H1 (cell line): ENCODE measurements at regions not wholly inside any gene's neighbourhood (a gene's known extent, or its start where the extent isn't known, plus 50 kb on each side); places are given as distances from the start of the nearest gene placed in this dataset.

Experiments used
- CTCF ChIA-PET: fragments of 300-600 bp; sonication (Branson Sonifier 250); formaldehyde crosslinking; loops from one replicate; lab custom pipeline; 2021; ENCODE audit not compliant: partially characterized antibody; lab: Charles Lee
- POLR2A ChIA-PET: fragments of 300-600 bp; sonication (Branson Sonifier 250); formaldehyde crosslinking; loops from one replicate; lab custom pipeline; 2021; ENCODE audit warnings: inconsistent platforms; ENCODE audit not compliant: partially characterized antibody; lab: Charles Lee
- DNase-seq, 2 experiments: peaks; one replicate each; pipeline versions ENCODE4 v3.0.0 to v3.0.0-alpha.2; 2010 to 2022; ENCODE audit warnings: low spot score in 2 of 2, low read depth in 1 of 2, mixed read lengths in 1 of 2
- FAIRE-seq: peaks from 2 replicates; lab custom pipeline; 2011; peaks lifted over from hg19 to GRCh38; lab: Jason Lieb, UNC
- H2AFZ ChIP-seq: 2 replicates; pipeline ENCODE4 v1.8.1; 2012; ENCODE audit warnings: low read length, inconsistent platforms
- H2AK5ac ChIP-seq: 2 replicates; pipeline ENCODE4 v1.6.1; 2013; ENCODE audit warnings: low read depth, low read length
- H2BK120ac ChIP-seq: replicated peaks from 2 replicates; pipeline ENCODE3; 2013; ENCODE audit warnings: low read depth, low read length, inconsistent platforms
- H2BK12ac ChIP-seq: 2 replicates; pipeline ENCODE4 v1.6.1; 2013; ENCODE audit warnings: low read depth, low read length
- H2BK15ac ChIP-seq: 2 replicates; pipeline ENCODE4 v1.6.1; 2013; ENCODE audit warnings: low read length
- H2BK20ac ChIP-seq: 2 replicates; pipeline ENCODE4 v1.6.1; 2013; ENCODE audit warnings: low read length
- H2BK5ac ChIP-seq: 2 replicates; pipeline ENCODE4 v1.6.1; 2013; ENCODE audit warnings: low read depth, low read length
- H3K14ac ChIP-seq: 2 replicates; pipeline ENCODE4 v1.6.1; 2013; ENCODE audit warnings: inconsistent platforms; ENCODE audit not compliant: insufficient read length
- H3K18ac ChIP-seq: 2 replicates; pipeline ENCODE4 v1.6.1; 2013; ENCODE audit warnings: low read length; ENCODE audit errors: extremely low read depth
- H3K23ac ChIP-seq: 2 replicates; pipeline ENCODE4 v1.6.1; 2013; ENCODE audit warnings: inconsistent platforms; ENCODE audit not compliant: insufficient read length
- H3K23me2 ChIP-seq: 2 replicates; pipeline ENCODE4 v1.6.1; 2013; ENCODE audit warnings: low read depth, low read length
- H3K27ac ChIP-seq: 2 replicates; pipeline ENCODE4 v1.6.1; 2011; ENCODE audit warnings: low read depth, low read length, inconsistent platforms
- H3K27me3 ChIP-seq, 4 experiments: replicated peaks in 1 of 4; 1 replicate in 1 of 4; 2 replicates in 3 of 4; pipeline versions ENCODE4 v1.6.1 to v1.8.1; 2011 to 2013; ENCODE audit warnings: low read length in 3 of 4, mild to moderate bottlenecking in 3 of 4, inconsistent platforms in 2 of 4, mixed read lengths in 2 of 4, moderate library complexity in 1 of 4; ENCODE audit not compliant: control insufficient read depth in 3 of 4, insufficient read depth in 3 of 4; ENCODE audit errors: extremely low read depth in 1 of 4
- H3K36me3 ChIP-seq, 4 experiments: 2 replicates each; pipeline versions ENCODE4 v1.6.1 to v1.8.1; 2011 to 2013; ENCODE audit warnings: mild to moderate bottlenecking in 4 of 4, low read length in 3 of 4, moderate library complexity in 2 of 4, control low read depth in 1 of 4, inconsistent platforms in 1 of 4; ENCODE audit not compliant: insufficient read depth in 4 of 4, control insufficient read depth in 2 of 4
- H3K4ac ChIP-seq: replicated peaks from 2 replicates; pipeline ENCODE3; 2013; ENCODE audit warnings: low read length, low read depth, mixed read lengths, inconsistent platforms; ENCODE audit not compliant: insufficient read length
- H3K4me1 ChIP-seq, 4 experiments: replicated peaks in 1 of 4; 1 replicate in 1 of 4; 2 replicates in 3 of 4; pipeline versions ENCODE4 v1.6.1 to v1.8.1; 2011 to 2013; ENCODE audit warnings: low read length in 3 of 4, inconsistent platforms in 2 of 4, mixed read lengths in 1 of 4; ENCODE audit not compliant: insufficient read depth in 4 of 4, control insufficient read depth in 3 of 4
- H3K4me2 ChIP-seq, 2 experiments: 2 replicates each; pipeline versions ENCODE4 v1.6.1 to v1.8.1; 2011 to 2013; ENCODE audit warnings: low read depth in 2 of 2, low read length in 2 of 2, control low read depth in 1 of 2, inconsistent platforms in 1 of 2, mild to moderate bottlenecking in 1 of 2; ENCODE audit not compliant: insufficient read depth in 1 of 2
- H3K4me3 ChIP-seq, 4 experiments: fragments of 200-600, 300-600 bp in 1 of 4; sonication (generic), shearing (Covaris generic), sonication (Bioruptor Twin) in 1 of 4; 2 replicates each; pipeline versions ENCODE4 v1.5.1 to v1.8.1; 2011 to 2016; ENCODE audit warnings: low read length in 4 of 4, low read depth in 3 of 4, control low read depth in 2 of 4, inconsistent platforms in 2 of 4, mild to moderate bottlenecking in 2 of 4, mixed read lengths in 1 of 4, moderate library complexity in 1 of 4; ENCODE audit not compliant: insufficient read depth in 2 of 4; ENCODE audit errors: extremely low read depth in 1 of 4
- H3K56ac ChIP-seq: replicated peaks from 2 replicates; pipeline ENCODE3; 2013; ENCODE audit warnings: low read depth, mild to moderate bottlenecking, mixed read lengths, low read length, inconsistent platforms; ENCODE audit not compliant: insufficient read length
- H3K79me1 ChIP-seq: 2 replicates; pipeline ENCODE4 v1.6.1; 2013; ENCODE audit warnings: low read depth, low read length, control low read depth
- H3K79me2 ChIP-seq, 2 experiments: 2 replicates each; pipeline versions ENCODE4 v1.6.1 to v1.8.1; 2012 to 2013; ENCODE audit warnings: low read length in 2 of 2, mild to moderate bottlenecking in 2 of 2, inconsistent platforms in 1 of 2; ENCODE audit not compliant: insufficient read depth in 2 of 2, control insufficient read depth in 1 of 2
- H3K9ac ChIP-seq, 4 experiments: replicated peaks in 1 of 4; 1 replicate in 1 of 4; 2 replicates in 3 of 4; pipeline versions ENCODE4 v1.6.1 to v1.8.1; 2011 to 2013; ENCODE audit warnings: low read depth in 3 of 4, low read length in 3 of 4, control low read depth in 2 of 4, mild to moderate bottlenecking in 2 of 4, moderate library complexity in 2 of 4, inconsistent platforms in 1 of 4; ENCODE audit errors: extremely low read depth in 1 of 4
- H3K9me3 ChIP-seq, 2 experiments: 2 replicates each; pipeline versions ENCODE4 v1.6.1 to v1.8.1; 2012 to 2013; ENCODE audit warnings: mild to moderate bottlenecking in 2 of 2, moderate library complexity in 2 of 2, control low read depth in 1 of 2, inconsistent platforms in 1 of 2, low read depth in 1 of 2, low read length in 1 of 2, mixed read lengths in 1 of 2; ENCODE audit not compliant: insufficient read depth in 2 of 2
- H4K20me1 ChIP-seq, 2 experiments: replicated peaks in 1 of 2; 2 replicates each; pipeline versions ENCODE3 to v1.8.1; 2011 to 2013; ENCODE audit warnings: inconsistent platforms in 2 of 2, low read length in 2 of 2, mild to moderate bottlenecking in 1 of 2; ENCODE audit not compliant: insufficient read depth in 2 of 2, control insufficient read depth in 1 of 2
- H4K5ac ChIP-seq: 2 replicates; pipeline ENCODE4 v1.6.1; 2013; ENCODE audit warnings: low read length, low read depth, mixed read lengths, inconsistent platforms; ENCODE audit not compliant: insufficient read length
- H4K8ac ChIP-seq: 2 replicates; pipeline ENCODE4 v1.8.0; 2013; ENCODE audit warnings: mild to moderate bottlenecking, moderate library complexity, low read length, inconsistent platforms; ENCODE audit not compliant: insufficient read depth; ENCODE audit errors: extremely low read depth
- H4K91ac ChIP-seq: replicated peaks from 2 replicates; pipeline ENCODE3; 2013; ENCODE audit warnings: low read length, mixed read lengths, inconsistent platforms; ENCODE audit not compliant: insufficient read length
- BACH1 ChIP-seq: IDR thresholded peaks from 2 replicates; pipeline ENCODE4 v1.6.1; 2012; ENCODE audit warnings: low read length, improper control_type of control experiment
- CHD1 ChIP-seq: IDR thresholded peaks from 2 replicates; pipeline ENCODE4 v1.6.1; 2012; ENCODE audit warnings: low read depth, low read length, improper control_type of control experiment
- KDM1A ChIP-seq: fragments of 200-600, 300-600 bp; sonication (generic); IDR thresholded peaks from 2 replicates; pipeline ENCODE4 v1.7.1; 2016; ENCODE audit warnings: mild to moderate bottlenecking, low read length, borderline replicate concordance
- PHF8 ChIP-seq: fragments of 200-600 bp; sonication (generic); conservative IDR thresholded peaks from 2 replicates; pipeline ENCODE4 v1.7.1; 2012; ENCODE audit warnings: low read depth, mild to moderate bottlenecking, inconsistent platforms, low read length, moderate library complexity
- RFX5 ChIP-seq: IDR thresholded peaks from 2 replicates; pipeline ENCODE4 v1.6.1; 2011; ENCODE audit warnings: low read depth, low read length, improper control_type of control experiment, borderline replicate concordance
- SIN3A ChIP-seq, 2 experiments: IDR thresholded peaks in 1 of 2; conservative IDR thresholded peaks in 1 of 2; 2 replicates each; pipeline ENCODE4 v1.6.1; 2011 to 2012; ENCODE audit warnings: low read length in 2 of 2, improper control_type of control experiment in 1 of 2, low read depth in 1 of 2, mild to moderate bottlenecking in 1 of 2
- USF2 ChIP-seq: IDR thresholded peaks from 2 replicates; pipeline ENCODE4 v1.6.1; 2011; ENCODE audit warnings: low read length, improper control_type of control experiment
- WGBS, 2 experiments: shearing (Covaris generic) in 1 of 2; methylation state at CpG; one replicate each; pipeline versions ENCODE4 v1.1.6 to v1.1.7; 2013 to 2015; ENCODE audit warnings: low lambda C conversion rate in 2 of 2, mixed read lengths in 2 of 2, inconsistent platforms in 1 of 2, low coverage in 1 of 2, missing lambda C conversion rate in 1 of 2; ENCODE audit not compliant: insufficient replicate concordance in 2 of 2, insufficient coverage in 1 of 2, insufficient read length in 1 of 2; ENCODE audit errors: extremely low coverage in 1 of 2, missing lambda C conversion rate in 1 of 2; 5-methylcytosine and 5-hydroxymethylcytosine counted together
- TF ChIP-seq, protein P1 (sequence below), 3 experiments: IDR thresholded peaks; 1 replicate in 2 of 3; 2 replicates in 1 of 3; pipeline versions ENCODE4 v1.5.1 to v1.6.1; 2011; ENCODE audit warnings: low read length in 3 of 3, mild to moderate bottlenecking in 3 of 3, inconsistent platforms in 2 of 3, low read depth in 1 of 3, moderate library complexity in 1 of 3; ENCODE audit not compliant: insufficient read depth in 1 of 3; ENCODE audit errors: control extremely low read depth in 1 of 3

- H3K4ac ChIP-seq: no peak overlapping the region
- H3K56ac ChIP-seq: no peak overlapping the region
- peaks cover 0 to 52% of the 10 kb centered on the region in 2 experiments; a peak in 2 of 4 replicates for H3K79me2 ChIP-seq
- no peak overlapping the region for H3K27ac ChIP-seq
- FAIRE-seq: no peak
- peaks cover 5% of the 10 kb centered on the region; the same call in 1 of the 2 replicates for H3K79me1 ChIP-seq
- CTCF ChIA-PET: interaction anchor here (1.1 kb wide), 1 partner anchor 95 kb away, joined by 3 read pairs; no protein-coding TSS in a partner anchor
- H3K4me3 ChIP-seq: no peak overlapping the region
- no peaks in the 10 kb centered on the region for H3K27me3 ChIP-seq
- no peaks in the 10 kb centered on the region for H3K23me2 ChIP-seq
- no peak for DNase-seq
- H3K36me3 ChIP-seq: no peaks in the 10 kb centered on the region
- H4K8ac ChIP-seq: no peak overlapping the region
- no peak overlapping the region for H2BK20ac ChIP-seq
- no peaks in the 10 kb centered on the region for H4K20me1 ChIP-seq
- no peak overlapping the region for H2AK5ac ChIP-seq
- H2BK12ac ChIP-seq: no peak overlapping the region; the same call in 1 of the 2 replicates
- WGBS, 2 experiments: 78% methylated on average over 8 of the region's 8 CpGs; no CpG with 5 or more reads in 1 of the 2 experiments
- H4K91ac ChIP-seq: no peak overlapping the region
- H2AFZ ChIP-seq: no peak overlapping the region
- no peak overlapping the region for H2BK15ac ChIP-seq
- H3K14ac ChIP-seq: no peak overlapping the region
- H3K4me1 ChIP-seq: peaks cover 0 to 10% (median 2%) of the 10 kb centered on the region in 4 experiments; a peak in 4 of 7 replicates
- H3K9ac ChIP-seq: no peak overlapping the region
- no peak overlapping the region for H2BK120ac ChIP-seq
- no peak overlapping the region for H3K23ac ChIP-seq
- no peak overlapping the region for H3K4me2 ChIP-seq
- POLR2A ChIA-PET: interaction anchor here (1.1 kb wide), 1 partner anchor 47 kb away, joined by 4 read pairs; no protein-coding TSS in a partner anchor
- H3K18ac ChIP-seq: no peak overlapping the region
- H4K5ac ChIP-seq: no peak overlapping the region
- no peaks in the 10 kb centered on the region for H3K9me3 ChIP-seq
- H2BK5ac ChIP-seq: no peak overlapping the region
- TF ChIP-seq, protein P1, sequence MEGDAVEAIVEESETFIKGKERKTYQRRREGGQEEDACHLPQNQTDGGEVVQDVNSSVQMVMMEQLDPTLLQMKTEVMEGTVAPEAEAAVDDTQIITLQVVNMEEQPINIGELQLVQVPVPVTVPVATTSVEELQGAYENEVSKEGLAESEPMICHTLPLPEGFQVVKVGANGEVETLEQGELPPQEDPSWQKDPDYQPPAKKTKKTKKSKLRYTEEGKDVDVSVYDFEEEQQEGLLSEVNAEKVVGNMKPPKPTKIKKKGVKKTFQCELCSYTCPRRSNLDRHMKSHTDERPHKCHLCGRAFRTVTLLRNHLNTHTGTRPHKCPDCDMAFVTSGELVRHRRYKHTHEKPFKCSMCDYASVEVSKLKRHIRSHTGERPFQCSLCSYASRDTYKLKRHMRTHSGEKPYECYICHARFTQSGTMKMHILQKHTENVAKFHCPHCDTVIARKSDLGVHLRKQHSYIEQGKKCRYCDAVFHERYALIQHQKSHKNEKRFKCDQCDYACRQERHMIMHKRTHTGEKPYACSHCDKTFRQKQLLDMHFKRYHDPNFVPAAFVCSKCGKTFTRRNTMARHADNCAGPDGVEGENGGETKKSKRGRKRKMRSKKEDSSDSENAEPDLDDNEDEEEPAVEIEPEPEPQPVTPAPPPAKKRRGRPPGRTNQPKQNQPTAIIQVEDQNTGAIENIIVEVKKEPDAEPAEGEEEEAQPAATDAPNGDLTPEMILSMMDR (IDR thresholded peaks at IDR 0.05; ENCODE audit: control extremely low read depth in 1 of 3, insufficient read depth in 1 of 3, low read depth in 1 of 3, low read length in 3 of 3): no peak
- no peak for TF ChIP-seq SIN3A (conservative IDR thresholded peaks at IDR 0.05 in 1 of 2, IDR thresholded peaks at IDR 0.05 in 1 of 2; ENCODE audit: low read depth in 1 of 2, low read length in 2 of 2)
- no peak for TF ChIP-seq KDM1A
- no peak for TF ChIP-seq RFX5
- no peak for TF ChIP-seq USF2
- no peak for TF ChIP-seq PHF8
- no peak for TF ChIP-seq BACH1
- TF ChIP-seq CHD1: no peak
Measured at GRCh38 chr6:21869085-21869771, 275.7 kb downstream of the SOX4 start.
